ENCODE measurements at regions not wholly inside any gene's neighbourhood (a gene's known extent, or its start where the extent isn't known, plus 50 kb on each side); places are given as distances from the start of the nearest gene placed in this dataset.

DNA sequence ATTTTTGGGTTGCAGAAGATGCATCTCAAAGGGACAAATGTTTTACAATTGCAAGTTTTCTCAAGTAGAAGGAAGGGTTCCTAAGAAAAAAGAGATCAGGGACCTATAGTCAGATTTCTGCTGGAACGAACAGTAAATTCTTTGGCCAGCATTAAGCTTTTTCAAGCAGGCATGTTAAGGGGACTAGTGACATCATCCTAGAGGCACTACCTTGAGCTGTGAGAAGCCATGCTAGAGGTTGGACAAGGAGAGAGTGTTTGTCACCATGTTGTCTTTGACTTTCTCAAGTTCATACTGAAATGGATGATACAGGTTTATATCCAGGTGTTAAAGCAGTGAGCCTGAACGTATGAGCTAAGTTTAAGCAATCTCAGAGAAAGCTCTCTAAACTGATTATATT, 85.2 kb upstream of the WDR72 start:
- ATAC-seq = no peak
- no peaks in the 10 kb centered on the region for H3K4me1 ChIP-seq (ENCODE audit: control insufficient read depth, insufficient read depth, low read length)
- ChIA-PET POLR2A (no interaction called here), RAD21 (ENCODE audit: unreplicated experiment) (no interaction called here), CTCF (no interaction called here), SMC1A (ENCODE audit: uncharacterized antibody, unreplicated experiment) (no interaction called here)
- no peak overlapping the region for H3K27ac ChIP-seq (ENCODE audit: control insufficient read depth, insufficient read depth)
- no peaks in the 10 kb centered on the region for H3K27me3 ChIP-seq (replicated peaks in 1 of 2; ENCODE audit: control insufficient read depth in 2 of 2, insufficient read depth in 2 of 2, low read length in 1 of 2)
- no peaks in the 10 kb centered on the region for H3K79me2 ChIP-seq (ENCODE audit: control insufficient read depth, insufficient read depth, low read length)
- H3K9me3 ChIP-seq (replicated peaks; ENCODE audit: control insufficient read depth, insufficient read depth, low read length) = no peaks in the 10 kb centered on the region
- no peaks in the 10 kb centered on the region for H4K20me1 ChIP-seq (ENCODE audit: control insufficient read depth, insufficient read depth)
- WGBS (ENCODE audit: insufficient coverage, insufficient replicate concordance, low lambda C conversion rate, missing lambda C conversion rate) = 0% methylated on average over 2 of the region's 2 CpGs
- no peak for DNase-seq (ENCODE audit: low read depth, low spot score)
- H3K36me3 ChIP-seq (ENCODE audit: control insufficient read depth in 2 of 2, insufficient read depth in 2 of 2, low read length in 1 of 2) = no peaks in the 10 kb centered on the region
- in situ Hi-C loops (cut with MboI) (no loop called here), intact Hi-C loops (cut with micrococcal nuclease; ENCODE audit: unreplicated experiment) (no loop called here)
- no peak overlapping the region for H3K9ac ChIP-seq (ENCODE audit: control insufficient read depth, insufficient read depth, low read length)
- no peak overlapping the region for H3K4me2 ChIP-seq (ENCODE audit: control insufficient read depth, insufficient read depth)
- no peak overlapping the region for H2AFZ ChIP-seq (ENCODE audit: control insufficient read depth, low read depth, low read length)
- no peak overlapping the region for H3K4me3 ChIP-seq
- BruUV-seq (replicated peaks) = no TSS peak
- no peak for FAIRE-seq
- TF ChIP-seq FOXK2 (IDR thresholded peaks at IDR 0.05) = no peak
- TF ChIP-seq ATF7 (IDR thresholded peaks at IDR 0.05; ENCODE audit: low read depth) = no peak
- no peak for TF ChIP-seq TAF1 (IDR thresholded peaks at IDR 0.05; ENCODE audit: borderline replicate concordance, low read depth, low read length)
- TF ChIP-seq, protein P1, sequence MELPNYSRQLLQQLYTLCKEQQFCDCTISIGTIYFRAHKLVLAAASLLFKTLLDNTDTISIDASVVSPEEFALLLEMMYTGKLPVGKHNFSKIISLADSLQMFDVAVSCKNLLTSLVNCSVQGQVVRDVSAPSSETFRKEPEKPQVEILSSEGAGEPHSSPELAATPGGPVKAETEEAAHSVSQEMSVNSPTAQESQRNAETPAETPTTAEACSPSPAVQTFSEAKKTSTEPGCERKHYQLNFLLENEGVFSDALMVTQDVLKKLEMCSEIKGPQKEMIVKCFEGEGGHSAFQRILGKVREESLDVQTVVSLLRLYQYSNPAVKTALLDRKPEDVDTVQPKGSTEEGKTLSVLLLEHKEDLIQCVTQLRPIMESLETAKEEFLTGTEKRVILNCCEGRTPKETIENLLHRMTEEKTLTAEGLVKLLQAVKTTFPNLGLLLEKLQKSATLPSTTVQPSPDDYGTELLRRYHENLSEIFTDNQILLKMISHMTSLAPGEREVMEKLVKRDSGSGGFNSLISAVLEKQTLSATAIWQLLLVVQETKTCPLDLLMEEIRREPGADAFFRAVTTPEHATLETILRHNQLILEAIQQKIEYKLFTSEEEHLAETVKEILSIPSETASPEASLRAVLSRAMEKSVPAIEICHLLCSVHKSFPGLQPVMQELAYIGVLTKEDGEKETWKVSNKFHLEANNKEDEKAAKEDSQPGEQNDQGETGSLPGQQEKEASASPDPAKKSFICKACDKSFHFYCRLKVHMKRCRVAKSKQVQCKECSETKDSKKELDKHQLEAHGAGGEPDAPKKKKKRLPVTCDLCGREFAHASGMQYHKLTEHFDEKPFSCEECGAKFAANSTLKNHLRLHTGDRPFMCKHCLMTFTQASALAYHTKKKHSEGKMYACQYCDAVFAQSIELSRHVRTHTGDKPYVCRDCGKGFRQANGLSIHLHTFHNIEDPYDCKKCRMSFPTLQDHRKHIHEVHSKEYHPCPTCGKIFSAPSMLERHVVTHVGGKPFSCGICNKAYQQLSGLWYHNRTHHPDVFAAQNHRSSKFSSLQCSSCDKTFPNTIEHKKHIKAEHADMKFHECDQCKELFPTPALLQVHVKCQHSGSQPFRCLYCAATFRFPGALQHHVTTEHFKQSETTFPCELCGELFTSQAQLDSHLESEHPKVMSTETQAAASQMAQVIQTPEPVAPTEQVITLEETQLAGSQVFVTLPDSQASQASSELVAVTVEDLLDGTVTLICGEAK (IDR thresholded peaks at IDR 0.05; ENCODE audit: borderline replicate concordance) = no peak
- no peak for TF ChIP-seq RAD21 (IDR thresholded peaks at IDR 0.05; ENCODE audit: insufficient read depth, low read depth, low read length)
- no peak for TF ChIP-seq HSF1 (IDR thresholded peaks at IDR 0.05; ENCODE audit: low read depth, low read length)
- no peak for TF ChIP-seq SREBF1 (IDR thresholded peaks at IDR 0.05; ENCODE audit: low read length)
- no peak for TF ChIP-seq RB1 (IDR thresholded peaks at IDR 0.05; ENCODE audit: borderline replicate concordance)
- TF ChIP-seq WRNIP1 (IDR thresholded peaks at IDR 0.05; ENCODE audit: borderline replicate concordance, low read depth, low read length) = no peak
- TF ChIP-seq SRF (IDR thresholded peaks at IDR 0.05; ENCODE audit: low read depth in 2 of 2, low read length in 2 of 2) = no peak
- TF ChIP-seq RBBP5 (conservative IDR thresholded peaks at IDR 0.05) = no peak
- no peak for TF ChIP-seq FOS (IDR thresholded peaks at IDR 0.05; ENCODE audit: borderline replicate concordance, extremely low read depth, insufficient read length)
- no peak for TF ChIP-seq ZNF274 (IDR thresholded peaks at IDR 0.05; ENCODE audit: insufficient read depth, insufficient read length)
- no peak for TF ChIP-seq MTA3 (IDR thresholded peaks at IDR 0.05; ENCODE audit: borderline replicate concordance, low read length)
- TF ChIP-seq, protein P2, sequence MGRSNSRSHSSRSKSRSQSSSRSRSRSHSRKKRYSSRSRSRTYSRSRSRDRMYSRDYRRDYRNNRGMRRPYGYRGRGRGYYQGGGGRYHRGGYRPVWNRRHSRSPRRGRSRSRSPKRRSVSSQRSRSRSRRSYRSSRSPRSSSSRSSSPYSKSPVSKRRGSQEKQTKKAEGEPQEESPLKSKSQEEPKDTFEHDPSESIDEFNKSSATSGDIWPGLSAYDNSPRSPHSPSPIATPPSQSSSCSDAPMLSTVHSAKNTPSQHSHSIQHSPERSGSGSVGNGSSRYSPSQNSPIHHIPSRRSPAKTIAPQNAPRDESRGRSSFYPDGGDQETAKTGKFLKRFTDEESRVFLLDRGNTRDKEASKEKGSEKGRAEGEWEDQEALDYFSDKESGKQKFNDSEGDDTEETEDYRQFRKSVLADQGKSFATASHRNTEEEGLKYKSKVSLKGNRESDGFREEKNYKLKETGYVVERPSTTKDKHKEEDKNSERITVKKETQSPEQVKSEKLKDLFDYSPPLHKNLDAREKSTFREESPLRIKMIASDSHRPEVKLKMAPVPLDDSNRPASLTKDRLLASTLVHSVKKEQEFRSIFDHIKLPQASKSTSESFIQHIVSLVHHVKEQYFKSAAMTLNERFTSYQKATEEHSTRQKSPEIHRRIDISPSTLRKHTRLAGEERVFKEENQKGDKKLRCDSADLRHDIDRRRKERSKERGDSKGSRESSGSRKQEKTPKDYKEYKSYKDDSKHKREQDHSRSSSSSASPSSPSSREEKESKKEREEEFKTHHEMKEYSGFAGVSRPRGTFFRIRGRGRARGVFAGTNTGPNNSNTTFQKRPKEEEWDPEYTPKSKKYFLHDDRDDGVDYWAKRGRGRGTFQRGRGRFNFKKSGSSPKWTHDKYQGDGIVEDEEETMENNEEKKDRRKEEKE (IDR thresholded peaks at IDR 0.05) = no peak
- TF ChIP-seq JUNB (IDR thresholded peaks at IDR 0.05) = no peak
- TF ChIP-seq IKZF1 (conservative IDR thresholded peaks at IDR 0.05) = no peak
- no peak for TF ChIP-seq CREM (IDR thresholded peaks at IDR 0.05; ENCODE audit: low read depth)

Data from GM12878 (cell line).